ENCODE measurements at regions not wholly inside any gene's neighbourhood (a gene's known extent, or its start where the extent isn't known, plus 50 kb on each side); places are given as distances from the start of the nearest gene placed in this dataset.

GRCh38 chr2:14257801-14258507 lies 374.6 kb upstream of the LRATD1 start:
- Histone ChIP-seq H3K79me2 (ENCODE audit: low read length) (no peaks in the 10 kb centered on the region), H3K4me3 (ENCODE audit: low read length) (no peak overlapping the region), H3K4me1 (ENCODE audit: low read length) (no peaks in the 10 kb centered on the region), H3K27ac (ENCODE audit: low read length) (no peak overlapping the region), H3K36me3 (replicated peaks; ENCODE audit: low read depth, low read length) (no peaks in the 10 kb centered on the region), H2AFZ (ENCODE audit: low read depth, low read length) (no peak overlapping the region), H3K9ac (ENCODE audit: low read length) (no peak overlapping the region), H4K20me1 (ENCODE audit: insufficient read depth, low read length) (no peaks in the 10 kb centered on the region), H3K9me3 (ENCODE audit: insufficient read depth, low read length) (no peaks in the 10 kb centered on the region), H3K27me3 (ENCODE audit: low read depth, low read length) (no peaks in the 10 kb centered on the region), H3K4me2 (ENCODE audit: low read length) (no peak overlapping the region)
- TF ChIP-seq EZH2phosphoT487 (IDR thresholded peaks at IDR 0.05; ENCODE audit: low read depth) (no peak), CTCF (IDR thresholded peaks at IDR 0.05; ENCODE audit: low read depth, low read length) (no peak)

GRCh38 chr2:14261771-14262170 lies 370.7 kb upstream of the LRATD1 start:
- no peaks in the 10 kb centered on the region for H3K9me3 ChIP-seq (ENCODE audit: insufficient read depth, low read length)
- H2AFZ ChIP-seq (ENCODE audit: low read depth, low read length), result no peak overlapping the region
- H3K27me3 ChIP-seq (ENCODE audit: low read depth, low read length), result no peaks in the 10 kb centered on the region
- H3K9ac ChIP-seq (ENCODE audit: low read length), result no peak overlapping the region
- no peak overlapping the region for H3K4me2 ChIP-seq (ENCODE audit: low read length)
- H3K79me2 ChIP-seq (ENCODE audit: low read length), result no peaks in the 10 kb centered on the region
- no peak overlapping the region for H3K4me3 ChIP-seq (ENCODE audit: low read length)
- no peaks in the 10 kb centered on the region for H4K20me1 ChIP-seq (ENCODE audit: insufficient read depth, low read length)
- H3K4me1 ChIP-seq (ENCODE audit: low read length), result no peaks in the 10 kb centered on the region
- H3K27ac ChIP-seq (ENCODE audit: low read length), result no peak overlapping the region
- no peaks in the 10 kb centered on the region for H3K36me3 ChIP-seq (replicated peaks; ENCODE audit: low read depth, low read length)
- TF ChIP-seq CTCF (IDR thresholded peaks at IDR 0.05; ENCODE audit: low read depth, low read length) (no peak), EZH2phosphoT487 (IDR thresholded peaks at IDR 0.05; ENCODE audit: low read depth) (no peak)

GRCh38 chr2:14263053-14263452 lies 369.5 kb upstream of the LRATD1 start:
- H3K9me3 ChIP-seq (ENCODE audit: insufficient read depth, low read length), result no peaks in the 10 kb centered on the region
- H3K79me2 ChIP-seq (ENCODE audit: low read length), result no peaks in the 10 kb centered on the region
- no peak for TF ChIP-seq EZH2phosphoT487 (IDR thresholded peaks at IDR 0.05; ENCODE audit: low read depth)
- no peak for TF ChIP-seq CTCF (IDR thresholded peaks at IDR 0.05; ENCODE audit: low read depth, low read length)

GRCh38 chr2:14270036-14270582 lies 362.4 kb upstream of the LRATD1 start:
- H2AFZ ChIP-seq (ENCODE audit: low read depth, low read length), result no peak overlapping the region

More at GRCh38 chr2:14263053-14263452, 369.5 kb upstream of the LRATD1 start:
- Histone ChIP-seq H3K27ac (ENCODE audit: low read length) (no peak overlapping the region), H3K4me3 (ENCODE audit: low read length) (no peak overlapping the region), H3K36me3 (replicated peaks; ENCODE audit: low read depth, low read length) (no peaks in the 10 kb centered on the region), H3K27me3 (ENCODE audit: low read depth, low read length) (no peaks in the 10 kb centered on the region), H2AFZ (ENCODE audit: low read depth, low read length) (no peak overlapping the region), H3K4me1 (ENCODE audit: low read length) (no peaks in the 10 kb centered on the region), H4K20me1 (ENCODE audit: insufficient read depth, low read length) (no peaks in the 10 kb centered on the region), H3K4me2 (ENCODE audit: low read length) (no peak overlapping the region), H3K9ac (ENCODE audit: low read length) (no peak overlapping the region)

More at GRCh38 chr2:14270036-14270582, 362.4 kb upstream of the LRATD1 start:
- no peaks in the 10 kb centered on the region for H3K27me3 ChIP-seq (ENCODE audit: low read depth, low read length)
- H3K36me3 ChIP-seq (replicated peaks; ENCODE audit: low read depth, low read length), result no peaks in the 10 kb centered on the region
- H3K27ac ChIP-seq (ENCODE audit: low read length), result no peak overlapping the region
- no peaks in the 10 kb centered on the region for H3K79me2 ChIP-seq (ENCODE audit: low read length)
- H3K9ac ChIP-seq (ENCODE audit: low read length), result no peak overlapping the region
- H3K4me1 ChIP-seq (ENCODE audit: low read length), result no peaks in the 10 kb centered on the region
- no peaks in the 10 kb centered on the region for H3K9me3 ChIP-seq (ENCODE audit: insufficient read depth, low read length)
- TF ChIP-seq CTCF (IDR thresholded peaks at IDR 0.05; ENCODE audit: low read depth, low read length), result no peak
- TF ChIP-seq EZH2phosphoT487 (IDR thresholded peaks at IDR 0.05; ENCODE audit: low read depth), result no peak
- no peak overlapping the region for H3K4me3 ChIP-seq (ENCODE audit: low read length)
- H3K4me2 ChIP-seq (ENCODE audit: low read length), result no peak overlapping the region
- no peaks in the 10 kb centered on the region for H4K20me1 ChIP-seq (ENCODE audit: insufficient read depth, low read length)

Measured in OCI-LY3 (cell line).